Activated B cell treated with CpG ODN at 0.5 μM for 24 hours (primary cell): ENCODE measurements at regions not wholly inside any gene's neighbourhood (a gene's known extent, or its start where the extent isn't known, plus 50 kb on each side); places are given as distances from the start of the nearest gene placed in this dataset.

Source experiments
- ATAC-seq: fragments of 200-7000 bp; cut with Tn5 transposase; one replicate; pipeline ENCODE4 v1.10.0; 2021; ENCODE audit warnings: low read depth, mild to moderate bottlenecking, moderate library complexity
- CTCF ChIA-PET: fragments of 350-600 bp; sonication (Branson Sonifier 250); formaldehyde crosslinking; loops from one replicate; lab custom pipeline; 2021; ENCODE audit warnings: antibody characterized with exemption; lab: Charles Lee
- POLR2A ChIA-PET: fragments of 350-600 bp; sonication (Branson Sonifier 250); formaldehyde crosslinking; loops from one replicate; lab custom pipeline; 2021; ENCODE audit warnings: antibody characterized with exemption; lab: Charles Lee
- DNase-seq: peaks from one replicate; pipeline ENCODE4 v3.0.0; 2022
- H3K27ac Mint-ChIP-seq: one replicate; pipeline ENCODE4 v1.8.0; 2020; ENCODE audit warnings: mixed read lengths
- H3K27me3 Mint-ChIP-seq: one replicate; pipeline ENCODE4 v1.8.0; 2021; ENCODE audit warnings: mixed read lengths
- H3K36me3 Mint-ChIP-seq: one replicate; pipeline ENCODE4 v1.8.0; 2021; ENCODE audit warnings: low read depth, mixed read lengths
- H3K4me1 Mint-ChIP-seq: one replicate; pipeline ENCODE4 v1.8.0; 2021; ENCODE audit warnings: mixed read lengths
- H3K4me3 Mint-ChIP-seq: one replicate; pipeline ENCODE4 v1.8.0; 2020; ENCODE audit warnings: mild to moderate bottlenecking, mixed read lengths
- H3K9me3 Mint-ChIP-seq: one replicate; pipeline ENCODE4 v1.8.0; 2020; ENCODE audit warnings: mixed read lengths
- intact Hi-C: fragments of 100-400 bp; cut with micrococcal nuclease; formaldehyde crosslinking; loops from one replicate; pipeline ENCODE4 v1.15.1; 2024
- TF ChIP-seq, protein P1 (sequence below): fragments of 200-600 bp; IDR thresholded peaks from one replicate; pipeline ENCODE4 v1.8.0; 2022; ENCODE audit warnings: antibody characterized with exemption, mild to moderate bottlenecking

DNA sequence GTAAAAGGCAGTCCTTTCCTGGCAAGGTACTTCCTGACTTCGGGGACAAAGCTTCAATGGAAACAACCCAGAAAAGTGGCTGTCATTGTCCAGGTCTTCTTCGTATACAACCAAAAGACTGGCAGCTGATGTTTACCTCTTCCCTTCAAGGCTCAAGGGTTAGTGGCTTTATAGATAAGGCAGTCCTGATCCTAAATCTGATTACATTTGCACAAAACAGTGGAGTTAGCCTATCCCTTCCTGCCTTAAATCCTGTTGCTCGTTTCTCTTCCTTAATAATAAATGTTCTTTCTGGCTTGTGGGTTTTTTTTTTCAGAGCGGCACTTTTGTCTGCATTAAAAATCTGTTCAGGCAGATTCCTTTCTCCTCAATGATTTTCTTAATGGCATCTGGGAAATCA, 169.3 kb upstream of the KCTD3 start:
- POLR2A ChIA-PET: no interaction called here
- no peaks in the 10 kb centered on the region for H3K27me3 Mint-ChIP-seq
- intact Hi-C loops: no loop called here
- peaks cover 3% of the 10 kb centered on the region for H3K9me3 Mint-ChIP-seq
- H3K4me3 Mint-ChIP-seq: no peak overlapping the region
- H3K4me1 Mint-ChIP-seq: no peaks in the 10 kb centered on the region
- CTCF ChIA-PET: no interaction called here
- TF ChIP-seq, protein P1, sequence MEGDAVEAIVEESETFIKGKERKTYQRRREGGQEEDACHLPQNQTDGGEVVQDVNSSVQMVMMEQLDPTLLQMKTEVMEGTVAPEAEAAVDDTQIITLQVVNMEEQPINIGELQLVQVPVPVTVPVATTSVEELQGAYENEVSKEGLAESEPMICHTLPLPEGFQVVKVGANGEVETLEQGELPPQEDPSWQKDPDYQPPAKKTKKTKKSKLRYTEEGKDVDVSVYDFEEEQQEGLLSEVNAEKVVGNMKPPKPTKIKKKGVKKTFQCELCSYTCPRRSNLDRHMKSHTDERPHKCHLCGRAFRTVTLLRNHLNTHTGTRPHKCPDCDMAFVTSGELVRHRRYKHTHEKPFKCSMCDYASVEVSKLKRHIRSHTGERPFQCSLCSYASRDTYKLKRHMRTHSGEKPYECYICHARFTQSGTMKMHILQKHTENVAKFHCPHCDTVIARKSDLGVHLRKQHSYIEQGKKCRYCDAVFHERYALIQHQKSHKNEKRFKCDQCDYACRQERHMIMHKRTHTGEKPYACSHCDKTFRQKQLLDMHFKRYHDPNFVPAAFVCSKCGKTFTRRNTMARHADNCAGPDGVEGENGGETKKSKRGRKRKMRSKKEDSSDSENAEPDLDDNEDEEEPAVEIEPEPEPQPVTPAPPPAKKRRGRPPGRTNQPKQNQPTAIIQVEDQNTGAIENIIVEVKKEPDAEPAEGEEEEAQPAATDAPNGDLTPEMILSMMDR: no peak
- H3K27ac Mint-ChIP-seq: no peak overlapping the region
- no peaks in the 10 kb centered on the region for H3K36me3 Mint-ChIP-seq
- DNase-seq: no peak
- ATAC-seq: no peak

DNA sequence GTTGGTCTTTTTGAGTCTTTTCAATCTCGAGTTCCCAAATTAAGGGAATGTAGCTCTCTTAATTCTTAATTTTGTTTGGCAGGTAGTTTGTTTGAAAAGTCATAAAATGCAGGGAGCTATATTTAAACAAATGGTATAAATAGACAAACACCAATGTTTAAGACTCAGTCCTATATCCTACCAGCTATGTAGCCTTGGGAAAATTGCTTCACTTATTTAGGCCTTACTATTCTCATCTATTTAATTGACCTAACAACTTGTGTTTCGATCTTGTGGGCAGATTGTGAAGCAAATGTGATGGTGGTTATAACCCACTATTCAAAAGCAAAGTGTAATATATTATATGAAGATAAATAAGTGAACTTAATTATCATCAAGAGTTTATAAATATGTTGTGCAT, 167.3 kb upstream of the KCTD3 start:
- ChIA-PET POLR2A (no interaction called here), CTCF (no interaction called here)
- TF ChIP-seq, protein P1: no peak
- no peaks in the 10 kb centered on the region for H3K27me3 Mint-ChIP-seq
- no peaks in the 10 kb centered on the region for H3K36me3 Mint-ChIP-seq
- no peak overlapping the region for H3K27ac Mint-ChIP-seq
- no peaks in the 10 kb centered on the region for H3K4me1 Mint-ChIP-seq
- H3K9me3 Mint-ChIP-seq: no peaks in the 10 kb centered on the region
- no peak for DNase-seq
- no peak for ATAC-seq
- intact Hi-C loops: no loop called here
- H3K4me3 Mint-ChIP-seq: no peak overlapping the region

GRCh38 chr1:215400741-215401140, 166.4 kb upstream of the KCTD3 start:
- DNase-seq: no peak
- ChIA-PET CTCF (no interaction called here), POLR2A (no interaction called here)
- no peaks in the 10 kb centered on the region for H3K9me3 Mint-ChIP-seq
- no peaks in the 10 kb centered on the region for H3K27me3 Mint-ChIP-seq
- no peak overlapping the region for H3K27ac Mint-ChIP-seq
- intact Hi-C loops: no loop called here
- H3K4me1 Mint-ChIP-seq: no peaks in the 10 kb centered on the region
- TF ChIP-seq, protein P1: no peak
- no peak for ATAC-seq
- no peak overlapping the region for H3K4me3 Mint-ChIP-seq
- H3K36me3 Mint-ChIP-seq: no peaks in the 10 kb centered on the region

DNA sequence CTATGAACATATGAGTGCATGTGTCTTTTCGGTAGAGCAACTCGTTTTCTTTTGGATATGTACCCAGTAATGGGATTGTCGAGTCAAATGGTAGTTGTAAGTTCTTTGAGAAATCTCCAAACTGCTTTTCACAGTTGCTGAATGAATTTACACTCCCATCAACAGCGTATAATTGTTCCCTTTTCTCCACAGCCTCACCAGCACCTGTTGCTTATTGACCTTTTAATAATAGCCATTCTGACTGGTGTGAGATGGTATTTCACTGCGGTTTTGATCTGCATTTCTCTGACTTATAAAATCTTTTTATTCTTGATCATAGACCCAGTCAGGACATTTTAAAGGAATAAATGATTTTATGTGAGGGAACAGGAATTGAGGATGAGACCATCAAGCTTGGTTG, 165.0 kb upstream of the KCTD3 start:
- ChIA-PET POLR2A (no interaction called here), CTCF (no interaction called here)
- Mint-ChIP-seq H3K27me3 (no peaks in the 10 kb centered on the region), H3K9me3 (no peaks in the 10 kb centered on the region), H3K4me1 (no peaks in the 10 kb centered on the region), H3K27ac (no peak overlapping the region), H3K4me3 (no peak overlapping the region), H3K36me3 (no peaks in the 10 kb centered on the region)
- DNase-seq (no peak), ATAC-seq (no peak)
- TF ChIP-seq, protein P1: no peak
- intact Hi-C loops: no loop called here

- DNase-seq: no peak
- TF ChIP-seq, protein P1: no peak
- no peaks in the 10 kb centered on the region for H3K4me1 Mint-ChIP-seq
- H3K27ac Mint-ChIP-seq: no peak overlapping the region
- no peak for ATAC-seq
- no peaks in the 10 kb centered on the region for H3K27me3 Mint-ChIP-seq
- no peaks in the 10 kb centered on the region for H3K9me3 Mint-ChIP-seq
- intact Hi-C loops: no loop called here
- no peak overlapping the region for H3K4me3 Mint-ChIP-seq
- H3K36me3 Mint-ChIP-seq: no peaks in the 10 kb centered on the region
- ChIA-PET POLR2A (no interaction called here), CTCF (no interaction called here)
Measured at GRCh38 chr1:215405211-215405610, 161.9 kb upstream of the KCTD3 start.
